SK-N-DZ (cell line): ENCODE measurements at regions not wholly inside any gene's neighbourhood (a gene's known extent, or its start where the extent isn't known, plus 50 kb on each side); places are given as distances from the start of the nearest gene placed in this dataset.

ENCODE experiments used
- DNase-seq: peaks from one replicate; pipeline ENCODE4 v3.0.0-alpha.2; 2015; ENCODE audit warnings: low spot score

DNA sequence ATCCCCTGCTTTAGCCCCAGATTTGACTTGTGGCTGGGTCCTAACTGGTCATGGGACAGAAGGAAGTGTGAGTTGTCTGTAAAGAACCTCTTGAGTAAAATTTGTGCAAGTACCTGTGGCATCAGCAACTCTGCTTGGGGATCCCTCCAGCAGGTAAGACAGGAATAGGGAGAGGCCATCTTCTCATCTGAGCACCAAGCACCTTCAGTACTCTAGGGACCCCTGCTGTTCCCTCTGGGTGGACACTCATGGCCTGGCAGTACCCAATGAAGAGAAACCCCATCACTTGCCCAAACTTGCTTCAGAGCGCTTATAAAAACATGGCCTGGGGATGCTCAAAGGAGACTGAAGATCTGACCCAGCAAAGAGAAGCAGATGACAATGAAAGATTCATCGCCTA is 297.8 kb downstream of the SP3 start:
- DNase-seq: no peak

- DNase-seq: no peak
Measured at GRCh38 chr2:173669271-173669853, 295.8 kb downstream of the SP3 start.

GRCh38 chr2:173669888-173670287 is 295.3 kb downstream of the SP3 start:
- no peak for DNase-seq

GRCh38 chr2:173672573-173673340 is 292.4 kb downstream of the SP3 start:
- no peak for DNase-seq

GRCh38 chr2:173673640-173674039 is 291.5 kb downstream of the SP3 start:
- no peak for DNase-seq

DNA sequence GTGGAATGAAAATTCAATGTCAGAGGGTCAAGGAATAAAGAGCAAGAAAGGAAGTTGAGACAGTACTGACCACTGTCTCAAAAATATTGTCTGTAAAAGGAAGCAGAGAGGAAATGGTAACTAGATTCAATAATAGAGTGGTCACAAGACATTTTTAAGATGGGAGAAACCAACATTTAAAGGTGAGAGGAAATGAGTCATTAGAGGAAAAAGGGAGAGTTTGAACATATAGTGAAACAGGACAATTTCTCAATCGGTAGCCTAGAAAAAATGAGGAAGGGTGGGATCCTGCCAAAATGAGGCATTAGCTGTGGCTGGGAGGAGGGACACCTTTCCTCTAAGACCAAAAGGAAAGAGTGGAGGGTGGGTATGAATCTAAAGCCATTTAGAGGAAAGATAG is 288.5 kb downstream of the SP3 start:
- no peak for DNase-seq

DNA sequence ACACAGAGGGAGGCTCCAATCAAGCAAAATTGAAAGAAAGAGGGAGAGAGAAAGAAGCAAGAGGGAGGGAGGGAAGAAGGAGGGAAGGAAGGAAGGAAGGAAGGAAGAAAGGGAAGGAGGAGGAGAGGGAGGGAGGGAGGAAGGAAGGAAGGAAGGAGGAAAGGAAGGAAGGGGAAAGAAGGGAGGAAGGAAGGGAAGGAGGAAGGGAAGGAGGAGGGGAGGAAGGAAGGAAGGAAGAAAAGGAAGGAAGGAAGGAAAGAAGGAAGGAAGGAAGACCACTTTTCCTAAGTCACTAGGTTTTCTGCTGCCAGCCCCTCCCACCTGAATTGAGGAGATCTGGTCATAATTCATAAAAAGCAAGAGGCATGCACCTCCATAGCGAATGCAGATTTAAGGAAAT is 287.0 kb downstream of the SP3 start:
- no peak for DNase-seq

- DNase-seq: no peak
Measured at GRCh38 chr2:173680574-173680973, 284.6 kb downstream of the SP3 start.

- DNase-seq: no peak
Measured at GRCh38 chr2:173681881-173682650, 283.1 kb downstream of the SP3 start.

DNA sequence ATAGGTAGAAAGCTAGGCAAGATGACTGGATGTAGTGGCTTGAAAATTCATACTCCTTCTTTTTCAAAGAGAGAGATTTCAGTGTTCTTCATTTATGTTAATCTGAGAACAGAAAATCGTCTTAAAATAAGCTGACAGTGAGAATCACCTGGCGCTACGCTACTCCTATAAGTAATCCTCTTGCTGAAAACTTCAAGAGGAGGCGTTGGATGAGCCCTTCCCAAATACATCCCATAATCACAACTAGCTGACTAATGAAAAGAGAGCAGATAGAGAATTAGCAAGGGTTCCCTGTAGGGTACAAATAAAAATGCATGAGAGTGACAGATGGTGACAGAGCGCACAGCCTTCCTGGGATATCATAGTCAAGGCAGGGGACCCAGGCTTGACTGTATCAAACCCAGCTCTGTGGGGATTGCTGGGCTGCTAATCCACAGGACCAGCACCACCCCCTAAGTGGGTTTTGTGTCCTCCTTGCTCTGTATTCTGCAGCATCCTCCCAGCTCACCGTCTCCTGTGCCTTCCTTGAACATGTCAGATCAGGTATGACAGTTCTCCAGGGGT is 280.2 kb downstream of the SP3 start:
- DNase-seq: no peak

- DNase-seq: no peak
Measured at GRCh38 chr2:173690349-173690748, 274.8 kb downstream of the SP3 start.

DNA sequence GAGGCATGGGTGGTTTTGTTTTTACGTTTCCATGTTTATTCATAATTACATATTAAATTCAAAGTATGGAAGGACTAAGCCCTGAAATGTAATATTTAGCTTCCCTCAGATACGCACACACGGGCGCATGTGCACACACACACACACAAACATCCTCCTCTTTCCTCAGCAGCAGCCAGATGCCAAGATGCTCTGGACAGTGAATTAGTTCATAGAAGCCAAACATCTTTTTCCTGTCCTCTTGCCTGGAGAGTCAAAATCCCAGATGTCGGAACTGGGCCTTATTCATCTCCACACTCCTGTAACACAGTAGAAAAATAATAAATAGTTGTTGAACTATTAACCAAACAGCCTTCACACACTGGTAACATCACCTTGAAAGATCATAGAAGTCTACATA is 273.1 kb downstream of the SP3 start:
- DNase-seq: no peak

DNA sequence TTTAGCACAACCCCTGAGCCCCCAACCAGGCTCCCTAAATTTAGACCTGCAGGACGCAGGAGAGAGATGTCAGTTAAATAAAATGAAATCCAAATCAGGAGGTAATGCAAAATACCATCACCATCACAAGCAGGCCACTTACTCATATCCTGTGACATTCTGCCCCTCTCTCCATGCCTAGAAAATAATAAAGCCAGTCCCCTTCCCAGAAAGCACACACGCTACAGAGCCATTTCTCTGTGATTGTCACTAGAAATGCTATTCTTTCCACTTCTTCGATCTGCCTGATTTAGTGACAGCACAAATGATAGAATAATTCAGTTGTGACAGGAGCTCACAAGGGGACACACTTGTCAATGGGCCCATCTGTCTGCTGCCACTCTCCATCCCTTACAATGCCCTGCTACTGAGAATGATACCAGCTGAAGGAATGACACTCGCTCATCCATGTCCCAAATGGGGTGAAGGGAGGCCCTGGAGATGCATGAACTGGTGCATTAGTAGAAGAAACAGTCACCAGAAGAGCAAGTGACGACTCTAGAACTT is 272.1 kb downstream of the SP3 start:
- DNase-seq: no peak

- no peak for DNase-seq
Measured at GRCh38 chr2:173696274-173696673, 268.9 kb downstream of the SP3 start.

- DNase-seq: no peak
Measured at GRCh38 chr2:173697929-173698328, 267.2 kb downstream of the SP3 start.

- no peak for DNase-seq
Measured at GRCh38 chr2:173705656-173706055, 259.5 kb downstream of the SP3 start.

DNA sequence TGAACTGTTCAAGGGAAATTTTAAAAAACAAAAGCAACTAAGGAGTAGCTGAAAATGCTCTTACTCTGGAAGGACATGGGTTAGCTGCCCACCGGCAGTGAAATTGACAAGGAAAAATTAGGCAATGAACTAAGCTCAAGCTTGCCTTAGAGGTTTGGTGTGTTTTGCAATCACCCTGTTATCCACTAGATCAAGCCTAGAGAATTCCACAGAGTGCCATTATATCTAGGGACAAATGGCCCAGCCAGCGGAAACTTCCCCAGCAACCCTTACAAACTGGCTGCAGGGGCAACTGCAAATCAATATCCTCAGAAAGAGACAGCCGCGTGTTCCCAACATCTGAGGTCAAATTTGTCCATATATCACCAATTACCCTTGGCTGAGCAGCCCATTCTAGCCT is 258.2 kb downstream of the SP3 start:
- DNase-seq: no peak

DNA sequence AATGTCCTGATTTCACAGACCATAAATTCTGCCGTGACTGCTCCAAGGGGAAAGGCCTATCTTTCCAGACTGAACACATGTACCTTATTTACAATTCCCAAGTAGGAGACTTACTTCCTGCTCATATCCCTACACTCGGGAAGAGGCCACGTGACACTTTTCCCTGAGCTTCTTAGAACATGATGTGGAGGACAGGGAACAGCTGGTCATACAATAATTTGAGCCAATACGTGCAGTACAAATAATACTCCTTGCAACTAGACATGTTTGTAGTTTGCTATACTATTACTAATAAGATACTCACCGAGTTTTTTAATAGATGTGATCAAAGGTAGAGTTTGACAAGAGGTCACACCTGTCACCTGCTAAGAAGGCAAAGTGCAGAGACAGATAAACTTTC is 256.4 kb downstream of the SP3 start:
- no peak for DNase-seq

GRCh38 chr2:173711816-173712215 is 253.4 kb downstream of the SP3 start:
- DNase-seq: no peak

- no peak for DNase-seq
Measured at GRCh38 chr2:173713904-173714555, 251.1 kb downstream of the SP3 start.

DNA sequence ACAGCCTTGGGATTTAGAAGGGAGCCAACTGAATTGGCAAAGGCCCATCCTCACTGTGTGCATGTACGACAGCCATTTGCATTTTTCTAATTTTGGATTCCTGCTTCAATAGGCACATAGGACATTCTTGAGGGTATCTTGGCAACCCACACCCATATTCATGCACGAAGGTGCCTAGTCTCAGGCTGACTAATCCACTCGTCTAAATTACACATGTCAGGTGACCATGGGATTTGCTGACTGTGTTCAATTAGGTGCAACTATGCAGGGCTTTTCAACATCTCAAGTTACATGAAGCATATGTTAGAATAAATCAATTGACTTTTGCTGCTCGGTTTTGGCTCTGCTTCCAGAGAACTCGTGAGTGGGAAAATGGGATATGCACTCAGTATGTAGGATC is 249.7 kb downstream of the SP3 start:
- DNase-seq: no peak
